H1 (cell line): ENCODE measurements at regions not wholly inside any gene's neighbourhood (a gene's known extent, or its start where the extent isn't known, plus 50 kb on each side); places are given as distances from the start of the nearest gene placed in this dataset.

Source experiments
- CTCF ChIA-PET: fragments of 300-600 bp; sonication (Branson Sonifier 250); formaldehyde crosslinking; loops from one replicate; lab custom pipeline; 2021; ENCODE audit not compliant: partially characterized antibody; lab: Charles Lee
- POLR2A ChIA-PET: fragments of 300-600 bp; sonication (Branson Sonifier 250); formaldehyde crosslinking; loops from one replicate; lab custom pipeline; 2021; ENCODE audit warnings: inconsistent platforms; ENCODE audit not compliant: partially characterized antibody; lab: Charles Lee
- DNase-seq, 2 experiments: peaks; one replicate each; pipeline versions ENCODE4 v3.0.0 to v3.0.0-alpha.2; 2010 to 2022; ENCODE audit warnings: low spot score in 2 of 2, low read depth in 1 of 2, mixed read lengths in 1 of 2
- FAIRE-seq: peaks from 2 replicates; lab custom pipeline; 2011; peaks lifted over from hg19 to GRCh38; lab: Jason Lieb, UNC
- H2AFZ ChIP-seq: 2 replicates; pipeline ENCODE4 v1.8.1; 2012; ENCODE audit warnings: low read length, inconsistent platforms
- H2AK5ac ChIP-seq: 2 replicates; pipeline ENCODE4 v1.6.1; 2013; ENCODE audit warnings: low read depth, low read length
- H2BK120ac ChIP-seq: replicated peaks from 2 replicates; pipeline ENCODE3; 2013; ENCODE audit warnings: low read depth, low read length, inconsistent platforms
- H2BK12ac ChIP-seq: 2 replicates; pipeline ENCODE4 v1.6.1; 2013; ENCODE audit warnings: low read depth, low read length
- H2BK15ac ChIP-seq: 2 replicates; pipeline ENCODE4 v1.6.1; 2013; ENCODE audit warnings: low read length
- H2BK20ac ChIP-seq: 2 replicates; pipeline ENCODE4 v1.6.1; 2013; ENCODE audit warnings: low read length
- H2BK5ac ChIP-seq: 2 replicates; pipeline ENCODE4 v1.6.1; 2013; ENCODE audit warnings: low read depth, low read length
- H3K14ac ChIP-seq: 2 replicates; pipeline ENCODE4 v1.6.1; 2013; ENCODE audit warnings: inconsistent platforms; ENCODE audit not compliant: insufficient read length
- H3K18ac ChIP-seq: 2 replicates; pipeline ENCODE4 v1.6.1; 2013; ENCODE audit warnings: low read length; ENCODE audit errors: extremely low read depth
- H3K23ac ChIP-seq: 2 replicates; pipeline ENCODE4 v1.6.1; 2013; ENCODE audit warnings: inconsistent platforms; ENCODE audit not compliant: insufficient read length
- H3K23me2 ChIP-seq: 2 replicates; pipeline ENCODE4 v1.6.1; 2013; ENCODE audit warnings: low read depth, low read length
- H3K27ac ChIP-seq: 2 replicates; pipeline ENCODE4 v1.6.1; 2011; ENCODE audit warnings: low read depth, low read length, inconsistent platforms
- H3K27me3 ChIP-seq, 4 experiments: replicated peaks in 1 of 4; 1 replicate in 1 of 4; 2 replicates in 3 of 4; pipeline versions ENCODE4 v1.6.1 to v1.8.1; 2011 to 2013; ENCODE audit warnings: low read length in 3 of 4, mild to moderate bottlenecking in 3 of 4, inconsistent platforms in 2 of 4, mixed read lengths in 2 of 4, moderate library complexity in 1 of 4; ENCODE audit not compliant: control insufficient read depth in 3 of 4, insufficient read depth in 3 of 4; ENCODE audit errors: extremely low read depth in 1 of 4
- H3K36me3 ChIP-seq, 4 experiments: 2 replicates each; pipeline versions ENCODE4 v1.6.1 to v1.8.1; 2011 to 2013; ENCODE audit warnings: mild to moderate bottlenecking in 4 of 4, low read length in 3 of 4, moderate library complexity in 2 of 4, control low read depth in 1 of 4, inconsistent platforms in 1 of 4; ENCODE audit not compliant: insufficient read depth in 4 of 4, control insufficient read depth in 2 of 4
- H3K4ac ChIP-seq: replicated peaks from 2 replicates; pipeline ENCODE3; 2013; ENCODE audit warnings: low read length, low read depth, mixed read lengths, inconsistent platforms; ENCODE audit not compliant: insufficient read length
- H3K4me1 ChIP-seq, 4 experiments: replicated peaks in 1 of 4; 1 replicate in 1 of 4; 2 replicates in 3 of 4; pipeline versions ENCODE4 v1.6.1 to v1.8.1; 2011 to 2013; ENCODE audit warnings: low read length in 3 of 4, inconsistent platforms in 2 of 4, mixed read lengths in 1 of 4; ENCODE audit not compliant: insufficient read depth in 4 of 4, control insufficient read depth in 3 of 4
- H3K4me2 ChIP-seq, 2 experiments: 2 replicates each; pipeline versions ENCODE4 v1.6.1 to v1.8.1; 2011 to 2013; ENCODE audit warnings: low read depth in 2 of 2, low read length in 2 of 2, control low read depth in 1 of 2, inconsistent platforms in 1 of 2, mild to moderate bottlenecking in 1 of 2; ENCODE audit not compliant: insufficient read depth in 1 of 2
- H3K4me3 ChIP-seq, 4 experiments: fragments of 200-600, 300-600 bp in 1 of 4; sonication (generic), shearing (Covaris generic), sonication (Bioruptor Twin) in 1 of 4; 2 replicates each; pipeline versions ENCODE4 v1.5.1 to v1.8.1; 2011 to 2016; ENCODE audit warnings: low read length in 4 of 4, low read depth in 3 of 4, control low read depth in 2 of 4, inconsistent platforms in 2 of 4, mild to moderate bottlenecking in 2 of 4, mixed read lengths in 1 of 4, moderate library complexity in 1 of 4; ENCODE audit not compliant: insufficient read depth in 2 of 4; ENCODE audit errors: extremely low read depth in 1 of 4
- H3K56ac ChIP-seq: replicated peaks from 2 replicates; pipeline ENCODE3; 2013; ENCODE audit warnings: low read depth, mild to moderate bottlenecking, mixed read lengths, low read length, inconsistent platforms; ENCODE audit not compliant: insufficient read length
- H3K79me1 ChIP-seq: 2 replicates; pipeline ENCODE4 v1.6.1; 2013; ENCODE audit warnings: low read depth, low read length, control low read depth
- H3K79me2 ChIP-seq, 2 experiments: 2 replicates each; pipeline versions ENCODE4 v1.6.1 to v1.8.1; 2012 to 2013; ENCODE audit warnings: low read length in 2 of 2, mild to moderate bottlenecking in 2 of 2, inconsistent platforms in 1 of 2; ENCODE audit not compliant: insufficient read depth in 2 of 2, control insufficient read depth in 1 of 2
- H3K9ac ChIP-seq, 4 experiments: replicated peaks in 1 of 4; 1 replicate in 1 of 4; 2 replicates in 3 of 4; pipeline versions ENCODE4 v1.6.1 to v1.8.1; 2011 to 2013; ENCODE audit warnings: low read depth in 3 of 4, low read length in 3 of 4, control low read depth in 2 of 4, mild to moderate bottlenecking in 2 of 4, moderate library complexity in 2 of 4, inconsistent platforms in 1 of 4; ENCODE audit errors: extremely low read depth in 1 of 4
- H3K9me3 ChIP-seq, 2 experiments: 2 replicates each; pipeline versions ENCODE4 v1.6.1 to v1.8.1; 2012 to 2013; ENCODE audit warnings: mild to moderate bottlenecking in 2 of 2, moderate library complexity in 2 of 2, control low read depth in 1 of 2, inconsistent platforms in 1 of 2, low read depth in 1 of 2, low read length in 1 of 2, mixed read lengths in 1 of 2; ENCODE audit not compliant: insufficient read depth in 2 of 2
- H4K20me1 ChIP-seq, 2 experiments: replicated peaks in 1 of 2; 2 replicates each; pipeline versions ENCODE3 to v1.8.1; 2011 to 2013; ENCODE audit warnings: inconsistent platforms in 2 of 2, low read length in 2 of 2, mild to moderate bottlenecking in 1 of 2; ENCODE audit not compliant: insufficient read depth in 2 of 2, control insufficient read depth in 1 of 2
- H4K5ac ChIP-seq: 2 replicates; pipeline ENCODE4 v1.6.1; 2013; ENCODE audit warnings: low read length, low read depth, mixed read lengths, inconsistent platforms; ENCODE audit not compliant: insufficient read length
- H4K8ac ChIP-seq: 2 replicates; pipeline ENCODE4 v1.8.0; 2013; ENCODE audit warnings: mild to moderate bottlenecking, moderate library complexity, low read length, inconsistent platforms; ENCODE audit not compliant: insufficient read depth; ENCODE audit errors: extremely low read depth
- H4K91ac ChIP-seq: replicated peaks from 2 replicates; pipeline ENCODE3; 2013; ENCODE audit warnings: low read length, mixed read lengths, inconsistent platforms; ENCODE audit not compliant: insufficient read length
- ATF2 ChIP-seq: IDR thresholded peaks from 2 replicates; pipeline ENCODE4 v1.6.1; 2012; ENCODE audit warnings: low read length, inconsistent platforms
- ATF3 ChIP-seq: IDR thresholded peaks from 2 replicates; pipeline ENCODE4 v1.6.1; 2011; ENCODE audit warnings: low read depth, mild to moderate bottlenecking, low read length; ENCODE audit not compliant: insufficient read depth
- CEBPB ChIP-seq: IDR thresholded peaks from 2 replicates; pipeline ENCODE4 v1.6.1; 2012; ENCODE audit warnings: low read depth, low read length
- EZH2 ChIP-seq: fragments of 200-600 bp; sonication (generic); IDR thresholded peaks from 2 replicates; pipeline ENCODE4 v1.7.1; 2012; ENCODE audit warnings: low read depth, mild to moderate bottlenecking, moderate library complexity, low read length, inconsistent platforms; ENCODE audit not compliant: severe bottlenecking
- KDM4A ChIP-seq: IDR thresholded peaks from one replicate; pipeline ENCODE4 v1.7.1; 2012; ENCODE audit warnings: low read depth, mild to moderate bottlenecking, moderate library complexity, low read length, inconsistent platforms; ENCODE audit not compliant: severe bottlenecking
- MAX ChIP-seq: IDR thresholded peaks from 2 replicates; pipeline ENCODE4 v1.6.1; 2012; ENCODE audit warnings: inconsistent platforms
- PHF8 ChIP-seq: fragments of 200-600 bp; sonication (generic); conservative IDR thresholded peaks from 2 replicates; pipeline ENCODE4 v1.7.1; 2012; ENCODE audit warnings: low read depth, mild to moderate bottlenecking, inconsistent platforms, low read length, moderate library complexity
- RBBP5 ChIP-seq: IDR thresholded peaks from 2 replicates; pipeline ENCODE4 v1.7.1; 2012; ENCODE audit warnings: low read depth, mild to moderate bottlenecking, inconsistent platforms, low read length, moderate library complexity, borderline replicate concordance
- RXRA ChIP-seq: IDR thresholded peaks from 2 replicates; pipeline ENCODE4 v1.6.1; 2011; ENCODE audit warnings: low read depth, mild to moderate bottlenecking, low read length, moderate library complexity; ENCODE audit not compliant: insufficient read depth
- SIRT6 ChIP-seq: IDR thresholded peaks from one replicate; pipeline ENCODE4 v1.7.1; 2012; ENCODE audit warnings: low read length, inconsistent platforms
- WGBS, 2 experiments: shearing (Covaris generic) in 1 of 2; methylation state at CpG; one replicate each; pipeline versions ENCODE4 v1.1.6 to v1.1.7; 2013 to 2015; ENCODE audit warnings: low lambda C conversion rate in 2 of 2, mixed read lengths in 2 of 2, inconsistent platforms in 1 of 2, low coverage in 1 of 2, missing lambda C conversion rate in 1 of 2; ENCODE audit not compliant: insufficient replicate concordance in 2 of 2, insufficient coverage in 1 of 2, insufficient read length in 1 of 2; ENCODE audit errors: extremely low coverage in 1 of 2, missing lambda C conversion rate in 1 of 2; 5-methylcytosine and 5-hydroxymethylcytosine counted together

- ChIA-PET POLR2A (interaction anchor here (1.0 kb wide), 1 partner anchor 91 kb away, joined by 3 read pairs; no protein-coding TSS in a partner anchor), CTCF (interaction anchor here (0.6 to 1.9 kb wide), 4 partner anchors 12 to 136 kb away, joined by 3 to 7 read pairs (median 4); no protein-coding TSS in a partner anchor)
- H2BK15ac ChIP-seq: no peak overlapping the region
- 77% methylated on average over 11 of the region's 11 CpGs; no CpG with 5 or more reads in 1 of the 2 experiments for WGBS, 2 experiments
- H4K20me1 ChIP-seq: no peaks in the 10 kb centered on the region
- no peak overlapping the region for H3K9ac ChIP-seq
- H4K5ac ChIP-seq: no peak overlapping the region
- H3K79me1 ChIP-seq: no peaks in the 10 kb centered on the region
- H3K14ac ChIP-seq: no peak overlapping the region
- H3K27me3 ChIP-seq: no peaks in the 10 kb centered on the region
- no peak overlapping the region for H3K4me2 ChIP-seq
- no peaks in the 10 kb centered on the region for H3K23me2 ChIP-seq
- H3K9me3 ChIP-seq: no peaks in the 10 kb centered on the region
- peaks cover 0 to 11% (median 3%) of the 10 kb centered on the region in 4 experiments; a peak in 6 of 7 replicates for H3K4me1 ChIP-seq
- no peak for FAIRE-seq
- H2AFZ ChIP-seq: no peak overlapping the region
- H3K56ac ChIP-seq: no peak overlapping the region
- no peak overlapping the region for H2BK120ac ChIP-seq
- no peak overlapping the region for H4K8ac ChIP-seq
- no peak overlapping the region for H3K4ac ChIP-seq
- no peak overlapping the region for H3K18ac ChIP-seq
- H3K4me3 ChIP-seq: no peak overlapping the region
- H3K27ac ChIP-seq: no peak overlapping the region
- no peak overlapping the region for H2BK12ac ChIP-seq
- no peak overlapping the region for H2BK20ac ChIP-seq
- no peak overlapping the region for H3K23ac ChIP-seq
- no peak for DNase-seq
- H4K91ac ChIP-seq: no peak overlapping the region
- H2AK5ac ChIP-seq: peak overlapping the region; percentile 75; the same call in 1 of the 2 replicates
- no peaks in the 10 kb centered on the region for H3K36me3 ChIP-seq
- H2BK5ac ChIP-seq: 0 out of 2 replicates have a peak overlapping the region, but pooled peaks have one; percentile 9
- H3K79me2 ChIP-seq: no peaks in the 10 kb centered on the region
- TF ChIP-seq PHF8 (no peak), ATF3 (no peak), RXRA (no peak), CEBPB (no peak), ATF2 (no peak), MAX (no peak), KDM4A (no peak), SIRT6 (no peak), EZH2 (no peak), RBBP5 (no peak)
Measured at GRCh38 chr10:110410329-110411046, 87.2 kb upstream of the DUSP5 start.
